ENCODE measurements at regions not wholly inside any gene's neighbourhood (a gene's known extent, or its start where the extent isn't known, plus 50 kb on each side); places are given as distances from the start of the nearest gene placed in this dataset.

- DNase-seq (ENCODE audit: low spot score) (no peak), ATAC-seq (no peak)
- peaks cover 9% of the 10 kb centered on the region for H3K4me1 Mint-ChIP-seq
- Histone ChIP-seq H3K4me2 (no peak overlapping the region), H3K9me2 (ENCODE audit: insufficient read depth) (peaks cover 5% of the 10 kb centered on the region), H3K27me3 (ENCODE audit: insufficient read depth) (no peaks in the 10 kb centered on the region), H3K79me2 (replicated peaks; ENCODE audit: insufficient read depth) (no peaks in the 10 kb centered on the region), H3K4me3 (no peak overlapping the region), H4K20me1 (replicated peaks; ENCODE audit: insufficient read depth) (no peaks in the 10 kb centered on the region), H3F3A (replicated peaks; ENCODE audit: low read depth) (no peaks in the 10 kb centered on the region), H3K27ac (ENCODE audit: low read depth) (no peak overlapping the region), H3K36me3 (ENCODE audit: insufficient read depth) (no peaks in the 10 kb centered on the region), H3K4me1 (ENCODE audit: insufficient read depth) (0 out of 2 replicates have a peak, but pooled peaks cover 12% of the 10 kb centered on the region), H2AFZ (no peak overlapping the region)
- no peaks in the 10 kb centered on the region for H3K36me3 Mint-ChIP-seq (ENCODE audit: low read depth)
- no peak overlapping the region for H3K27ac Mint-ChIP-seq
- no peak overlapping the region for H3K4me3 Mint-ChIP-seq
- TF ChIP-seq CREB1 (CRISPR knock-in tag; IDR thresholded peaks at IDR 0.05; ENCODE audit: low read depth) (no peak), CTCF (conservative IDR thresholded peaks at IDR 0.05; ENCODE audit: low read depth in 2 of 2) (no peak), JUNB (IDR thresholded peaks at IDR 0.05; ENCODE audit: unreplicated experiment) (no peak), ZNF114 (CRISPR knock-in tag; IDR thresholded peaks at IDR 0.05) (no peak), ZNF331 (CRISPR knock-in tag; IDR thresholded peaks at IDR 0.05; ENCODE audit: low read depth) (no peak), REST (IDR thresholded peaks at IDR 0.05; ENCODE audit: unreplicated experiment) (no peak), ZNF462 (CRISPR knock-in tag; IDR thresholded peaks at IDR 0.05) (no peak), NANOG (IDR thresholded peaks at IDR 0.05; ENCODE audit: borderline replicate concordance) (no peak)
- no peaks in the 10 kb centered on the region for H3K9me3 Mint-ChIP-seq
- H3K27me3 Mint-ChIP-seq (ENCODE audit: insufficient read depth, low read depth, poor library complexity): peaks cover 3% of the 10 kb centered on the region
These were observed 367.7 kb upstream of the SLC30A5 start for GRCh38 chr5:68725905-68726683.

Measured in GM23338 (cell line).